IPS DF 19.7 (cell line): ENCODE measurements at regions not wholly inside any gene's neighbourhood (a gene's known extent, or its start where the extent isn't known, plus 50 kb on each side); places are given as distances from the start of the nearest gene placed in this dataset.
"Not testable (repeated sequence)": the region's sequence is repeated elsewhere in the genome, so short reads cannot be mapped to it uniquely, and the experiment has no call there.

ENCODE experiments used
- DNase-seq: peaks from one replicate; pipeline ENCODE4 v3.0.0-alpha.2; 2013; ENCODE audit warnings: low read depth, low spot score

GRCh38 chr1:177429234-177429633 lies 258.5 kb downstream of the BRINP2 start:
- DNase-seq: no peak

DNA sequence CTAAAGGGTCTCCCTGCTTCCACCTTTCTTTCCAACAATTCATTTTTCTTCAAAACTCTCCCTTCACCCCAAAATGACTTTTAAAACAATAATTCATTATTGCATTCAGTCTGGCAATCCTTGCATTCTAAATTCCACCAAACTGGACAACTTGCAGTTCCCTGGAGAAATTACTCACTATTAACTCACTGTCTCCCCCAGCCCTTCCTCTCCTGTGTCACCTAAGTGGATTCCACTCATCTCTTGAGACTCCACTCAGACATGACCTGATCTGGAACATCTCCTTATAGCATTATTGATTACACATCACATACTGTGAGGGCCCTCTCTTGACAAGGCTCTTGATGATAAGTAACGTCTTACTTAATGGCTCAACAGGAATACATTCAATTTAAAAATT lies 257.1 kb downstream of the BRINP2 start:
- no peak for DNase-seq

GRCh38 chr1:177426497-177426896 lies 255.7 kb downstream of the BRINP2 start:
- DNase-seq: no peak

- DNase-seq: no peak
Measured at GRCh38 chr1:177425199-177425598, 254.4 kb downstream of the BRINP2 start.

GRCh38 chr1:177424744-177425143 lies 254.0 kb downstream of the BRINP2 start:
- DNase-seq: no peak

GRCh38 chr1:177423090-177423489 lies 252.3 kb downstream of the BRINP2 start:
- no peak for DNase-seq

DNA sequence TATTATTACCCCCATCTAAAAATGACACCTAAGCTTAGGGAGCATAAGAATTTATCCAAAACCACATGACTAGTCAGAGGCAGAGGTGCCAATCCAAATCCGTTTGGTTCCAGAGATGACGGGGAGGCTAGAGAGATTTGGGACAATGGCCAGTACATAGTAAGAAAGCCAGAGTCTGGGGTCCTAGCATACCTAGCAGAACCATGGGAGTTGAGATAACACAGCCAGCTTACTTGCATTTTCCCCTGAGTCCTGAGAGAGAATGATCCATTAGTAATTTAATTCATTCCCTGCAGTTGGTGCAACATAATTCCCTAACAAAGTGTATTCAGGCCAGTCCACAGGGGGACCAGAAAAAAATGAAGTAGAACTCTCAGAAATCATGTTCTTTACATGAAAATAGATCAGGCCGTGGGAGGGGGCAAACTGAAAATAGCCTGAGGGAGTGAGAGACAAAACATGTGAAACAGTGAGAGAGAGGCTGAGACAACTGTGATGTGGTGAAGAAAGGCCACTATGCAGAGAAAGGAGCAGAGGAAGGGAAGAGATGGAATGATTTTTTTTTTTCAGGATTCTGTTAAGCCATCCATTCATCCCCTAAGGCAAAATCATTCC lies 243.3 kb downstream of the BRINP2 start:
- no peak for DNase-seq

GRCh38 chr1:177411381-177411780 lies 240.6 kb downstream of the BRINP2 start:
- DNase-seq: no peak

DNA sequence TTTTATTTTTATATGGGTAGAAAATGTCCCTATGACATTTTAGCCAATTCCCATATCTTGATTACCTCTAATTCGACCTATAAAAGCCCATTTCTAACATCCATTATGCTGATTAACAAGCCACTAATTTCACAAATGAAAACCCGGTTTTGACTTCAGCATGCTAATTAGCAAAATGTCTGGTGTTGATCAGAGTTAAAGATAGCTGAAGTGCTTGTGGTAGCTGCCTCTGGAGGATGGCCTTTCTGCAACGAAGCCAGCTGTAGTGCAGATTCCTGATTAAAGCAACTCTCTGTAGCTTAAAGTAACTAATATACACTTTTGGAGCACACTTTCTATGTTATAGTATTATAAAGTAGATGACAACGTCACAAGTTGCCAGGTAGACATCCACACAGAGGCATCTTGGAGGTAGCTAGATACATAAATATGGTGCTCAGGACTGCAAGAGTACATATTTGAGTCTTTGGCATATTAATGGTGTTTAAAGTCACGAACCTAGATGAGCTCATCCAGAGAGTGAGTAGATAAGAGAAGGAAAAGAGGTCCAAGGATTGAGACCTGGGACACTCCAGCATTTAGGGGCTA lies 239.5 kb downstream of the BRINP2 start:
- DNase-seq: no peak

- DNase-seq: not testable (repeated sequence)
Measured at GRCh38 chr1:177406323-177406722, 235.6 kb downstream of the BRINP2 start.

DNA sequence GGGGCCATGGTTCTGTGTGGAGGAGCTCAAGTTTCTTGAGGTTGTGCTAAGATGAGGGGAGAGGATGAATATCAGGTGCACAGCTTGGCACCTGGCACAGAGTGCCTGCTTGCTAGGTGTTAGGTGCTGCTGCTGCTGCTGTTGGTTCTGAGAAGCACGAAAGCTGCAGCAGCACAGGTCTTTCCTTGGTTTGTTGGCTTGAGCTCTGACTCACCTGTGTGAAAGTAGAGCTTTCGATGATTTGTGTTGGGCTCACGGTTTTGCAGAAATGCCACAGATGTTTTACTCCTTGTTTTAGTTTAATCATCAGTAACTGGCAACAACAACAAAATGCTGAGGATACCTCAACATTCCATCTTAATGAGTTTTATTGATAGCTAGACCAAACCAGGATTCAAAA lies 221.6 kb downstream of the BRINP2 start:
- no peak for DNase-seq

DNA sequence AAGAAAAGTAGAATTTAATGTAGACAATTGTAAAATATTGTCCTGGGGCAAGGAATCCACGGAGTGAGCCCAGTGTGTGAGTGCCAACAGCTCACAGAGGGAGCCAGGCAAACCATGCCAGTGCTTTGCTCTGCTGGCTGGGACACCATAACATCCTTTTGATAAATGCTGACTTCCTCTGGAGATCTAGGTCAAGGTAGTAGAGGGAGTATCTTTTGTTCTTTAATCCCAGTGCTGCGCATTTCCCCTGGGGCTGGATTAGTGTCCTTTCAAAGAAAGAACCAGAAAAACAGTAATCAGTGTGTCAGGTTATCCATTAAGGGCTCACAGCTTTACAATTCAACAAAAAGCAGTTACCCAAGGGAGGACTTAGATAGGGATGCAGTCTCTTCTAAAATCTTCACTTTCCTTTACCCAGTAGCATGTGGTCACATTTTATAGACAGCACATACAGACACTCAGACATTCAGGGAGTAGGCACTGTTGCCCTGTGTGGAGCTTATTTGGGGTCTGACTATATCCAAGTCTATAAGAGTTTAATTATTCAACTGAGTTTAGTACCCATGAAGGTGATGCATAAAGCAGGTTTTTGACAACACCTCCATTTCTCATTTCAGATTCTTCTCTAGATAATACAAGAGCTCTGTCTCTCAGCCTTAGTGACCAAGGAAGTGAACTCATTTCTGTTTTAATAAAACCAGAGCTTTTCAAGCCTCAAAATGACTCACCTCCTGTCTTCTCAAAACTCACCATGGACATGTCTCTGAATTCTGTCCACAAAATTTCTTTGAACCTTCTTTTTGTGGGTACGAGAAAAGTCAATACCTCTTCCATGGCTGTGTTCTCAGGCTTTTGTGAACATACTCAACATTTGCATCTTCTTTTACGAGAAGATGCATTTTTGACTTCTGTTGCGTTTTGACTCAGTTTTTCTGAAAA lies 215.3 kb downstream of the BRINP2 start:
- no peak for DNase-seq

GRCh38 chr1:177384461-177384860 lies 213.7 kb downstream of the BRINP2 start:
- no peak for DNase-seq

DNA sequence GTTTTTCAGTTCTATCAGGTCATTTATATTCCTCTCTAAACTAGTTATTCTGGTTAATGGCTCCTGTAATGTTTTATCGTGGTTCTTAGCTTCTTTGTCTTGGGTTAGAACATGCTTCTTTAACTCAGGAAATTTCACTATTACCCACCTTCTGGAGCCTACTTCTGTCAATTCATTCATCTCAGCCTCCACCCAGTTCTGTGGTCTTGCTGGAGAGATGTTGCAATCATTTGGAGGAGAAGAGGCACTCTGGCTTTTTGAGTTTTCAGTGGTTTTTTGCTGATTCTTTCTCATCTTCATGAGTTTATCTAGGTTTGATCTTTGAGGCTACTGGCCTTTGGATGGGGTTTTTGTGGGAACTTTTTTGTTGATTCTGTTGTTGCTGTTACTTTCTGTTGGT lies 213.0 kb downstream of the BRINP2 start:
- DNase-seq: no peak

DNA sequence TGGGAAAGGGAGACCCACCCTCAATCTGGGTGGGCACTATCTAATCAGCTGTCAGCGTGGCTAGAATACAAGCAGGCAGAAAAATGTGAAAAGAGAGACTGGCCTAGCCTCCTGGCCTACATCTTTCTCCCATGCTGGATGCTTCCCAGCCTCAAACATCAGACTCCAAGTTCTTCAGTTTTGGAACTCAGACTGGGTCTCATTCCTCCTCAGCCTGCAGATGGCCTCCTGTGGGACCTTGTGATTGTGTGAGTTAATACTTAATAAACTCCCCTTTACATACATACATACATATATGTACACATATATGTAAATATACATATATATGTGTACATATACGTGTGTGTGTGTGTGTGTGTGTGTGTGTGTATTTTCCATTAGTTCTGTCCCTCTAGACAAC lies 207.1 kb downstream of the BRINP2 start:
- no peak for DNase-seq

DNA sequence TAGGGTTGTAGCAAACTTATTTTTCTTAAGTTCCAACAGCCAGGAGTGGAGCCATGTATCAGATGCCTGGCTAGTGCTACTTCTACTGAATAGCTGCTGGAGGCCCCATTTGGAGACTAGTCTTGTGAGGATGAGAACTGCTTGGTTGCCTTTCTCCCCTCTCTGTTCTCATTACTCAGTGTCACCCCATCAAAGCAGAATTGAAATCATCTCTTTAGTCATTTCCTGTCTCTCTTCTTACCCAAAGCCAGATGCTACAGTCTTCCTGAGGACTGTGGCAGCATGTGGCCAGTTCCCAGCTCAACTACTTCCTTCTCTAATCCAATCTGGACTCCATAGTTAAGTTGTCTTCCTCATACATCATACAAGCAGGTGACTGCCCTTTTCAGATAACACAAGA lies 197.5 kb downstream of the BRINP2 start:
- DNase-seq: no peak

DNA sequence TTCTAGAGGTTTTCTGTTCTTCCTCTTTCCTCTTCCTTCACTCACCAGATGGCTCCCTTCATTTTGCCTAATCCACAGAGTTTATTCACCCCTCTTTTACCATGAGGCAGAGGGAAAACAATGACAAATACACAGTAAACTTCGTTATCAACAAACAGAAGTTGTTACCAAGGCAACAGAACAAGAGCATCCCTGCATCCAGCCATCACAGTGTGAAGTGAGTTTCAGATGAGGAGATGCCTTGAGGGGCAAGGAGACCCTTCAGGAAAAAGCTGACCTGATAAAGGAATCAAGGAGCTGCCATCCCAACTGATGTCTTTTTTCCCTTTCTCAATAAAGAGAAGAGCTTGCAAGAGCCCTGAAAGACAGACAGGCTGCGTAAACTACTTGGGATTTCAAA lies 195.3 kb downstream of the BRINP2 start:
- no peak for DNase-seq

DNA sequence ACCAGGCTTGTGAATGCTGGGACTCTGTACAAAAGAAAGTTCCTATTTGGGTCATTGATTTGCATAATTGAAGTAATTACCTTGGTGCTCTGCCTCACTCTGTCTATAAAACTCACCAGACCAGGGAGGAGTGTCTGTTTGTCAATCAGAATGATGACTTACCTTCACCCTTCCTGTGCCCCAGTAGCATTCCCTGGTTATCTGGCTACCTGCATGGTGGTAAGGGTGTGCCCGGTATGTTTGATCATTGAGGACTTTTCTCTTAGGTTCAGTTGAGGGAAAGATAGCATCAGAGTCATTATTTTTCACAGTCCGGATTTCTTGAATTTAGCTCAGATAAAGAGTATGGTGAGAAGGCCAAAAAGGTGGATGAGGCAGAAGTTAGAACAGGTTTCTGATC lies 190.0 kb downstream of the BRINP2 start:
- DNase-seq: no peak

DNA sequence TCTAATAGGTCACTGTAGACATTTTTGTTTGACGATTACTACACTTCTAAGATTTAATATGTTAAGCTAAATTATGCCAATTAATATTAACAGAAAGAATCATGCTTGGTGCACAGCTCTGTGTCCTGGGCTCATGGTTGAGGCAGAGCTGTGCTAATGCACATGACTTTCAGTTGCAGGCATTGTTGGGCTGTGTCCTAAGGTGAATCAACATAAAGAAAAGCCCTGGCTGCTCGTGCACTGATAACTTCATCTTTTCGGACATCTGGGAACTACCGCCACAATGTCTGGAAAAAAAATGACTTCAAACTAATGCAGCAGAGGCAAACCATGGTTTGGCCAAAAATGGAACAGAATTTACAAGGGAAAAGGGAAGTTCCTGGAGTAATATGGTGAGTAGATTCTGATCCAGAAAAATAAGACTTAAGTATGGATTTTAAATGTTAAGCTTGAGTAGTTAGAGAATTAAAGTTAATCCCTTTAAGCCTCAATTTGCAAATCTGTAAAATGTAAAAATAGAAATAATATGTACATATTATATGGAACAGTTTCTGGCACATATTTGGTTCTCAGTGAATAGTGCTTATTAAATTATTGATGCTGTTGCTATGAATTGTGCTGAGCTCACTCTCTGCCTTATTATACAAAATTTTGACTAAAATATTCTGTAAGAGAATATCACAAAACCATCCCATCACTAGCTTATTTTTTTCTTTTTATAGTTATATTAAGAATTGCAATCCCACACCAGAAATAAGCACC lies 186.1 kb downstream of the BRINP2 start:
- no peak for DNase-seq

- DNase-seq: no peak
Measured at GRCh38 chr1:177355575-177355974, 184.8 kb downstream of the BRINP2 start.

DNA sequence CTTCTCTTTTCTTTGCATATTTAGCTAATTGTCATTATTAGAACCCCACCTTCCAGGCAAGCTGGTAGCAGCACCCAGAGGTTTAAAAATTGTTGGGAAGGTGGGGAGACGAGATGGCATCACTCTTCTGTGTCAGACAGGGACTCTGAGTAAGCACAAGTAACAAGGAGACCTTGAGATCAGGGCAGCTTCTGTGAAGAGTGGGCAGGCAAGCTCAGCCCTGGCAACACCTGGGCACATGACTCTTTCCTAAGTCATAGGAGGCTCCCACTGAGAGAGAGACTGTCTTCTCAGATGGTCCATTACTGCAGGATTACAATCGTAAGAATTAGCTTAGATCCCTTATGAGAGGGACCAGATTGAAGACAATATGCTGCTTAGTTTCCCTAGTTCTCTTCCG lies 183.5 kb downstream of the BRINP2 start:
- no peak for DNase-seq
